NCI-H1417 (cell line): ENCODE measurements at regions not wholly inside any gene's neighbourhood (a gene's known extent, or its start where the extent isn't known, plus 50 kb on each side); places are given as distances from the start of the nearest gene placed in this dataset.

Experiments
- DNase-seq, 3 experiments: peaks; one replicate each; lab custom pipeline; 2025; lab: John Stamatoyannopoulos, UW

GRCh38 chr4:128528793-128529553 lies 241.4 kb upstream of the PGRMC2 start:
- no peak for DNase-seq

DNA sequence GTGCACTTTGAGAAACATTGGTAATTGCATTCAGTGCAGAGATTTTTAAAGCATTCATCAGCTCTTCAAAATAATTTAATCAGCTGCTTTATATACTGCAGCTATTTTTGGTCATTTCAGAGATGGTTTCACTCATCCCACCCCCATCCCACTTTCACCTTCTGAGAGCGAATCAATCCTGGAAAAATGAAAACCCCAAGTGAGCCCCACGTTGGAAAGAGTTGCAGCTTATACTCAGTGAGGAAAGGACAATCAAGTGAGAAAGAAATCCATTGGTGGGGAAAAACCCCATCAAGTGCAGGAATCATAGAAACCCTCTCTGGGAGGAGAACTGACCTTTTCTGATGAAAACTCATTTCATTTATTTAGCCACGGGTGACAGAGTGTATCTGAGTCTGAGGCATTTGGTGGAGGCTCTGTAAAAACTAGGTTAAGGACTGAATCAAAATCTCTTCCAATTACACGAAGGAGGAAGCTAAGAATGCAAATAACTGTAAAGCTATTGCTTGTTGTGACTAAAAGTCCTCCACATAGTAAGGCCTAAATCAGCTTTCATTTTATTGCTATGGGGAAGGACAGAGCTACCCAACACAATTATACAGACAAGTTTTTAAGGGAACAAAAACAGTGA lies 240.4 kb upstream of the PGRMC2 start:
- DNase-seq = no peak

DNA sequence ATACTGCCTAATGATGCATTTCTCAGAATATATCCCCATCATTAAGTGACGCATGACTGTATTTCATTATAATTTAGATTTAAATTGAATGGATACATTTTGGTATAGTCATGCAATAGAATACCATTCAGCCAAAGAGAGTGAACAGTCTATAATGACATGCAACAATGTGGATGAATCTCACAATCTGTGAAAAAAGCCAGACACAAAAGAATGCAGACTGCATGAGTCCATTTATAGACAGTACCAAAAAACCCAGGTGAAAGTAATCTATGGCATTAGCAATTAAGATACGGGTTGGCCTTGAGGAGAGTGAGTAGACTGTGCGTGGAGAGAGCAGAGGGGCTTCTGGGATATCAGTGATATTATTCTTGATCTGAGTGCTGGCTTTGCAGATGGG lies 239.7 kb upstream of the PGRMC2 start:
- no peak for DNase-seq

DNA sequence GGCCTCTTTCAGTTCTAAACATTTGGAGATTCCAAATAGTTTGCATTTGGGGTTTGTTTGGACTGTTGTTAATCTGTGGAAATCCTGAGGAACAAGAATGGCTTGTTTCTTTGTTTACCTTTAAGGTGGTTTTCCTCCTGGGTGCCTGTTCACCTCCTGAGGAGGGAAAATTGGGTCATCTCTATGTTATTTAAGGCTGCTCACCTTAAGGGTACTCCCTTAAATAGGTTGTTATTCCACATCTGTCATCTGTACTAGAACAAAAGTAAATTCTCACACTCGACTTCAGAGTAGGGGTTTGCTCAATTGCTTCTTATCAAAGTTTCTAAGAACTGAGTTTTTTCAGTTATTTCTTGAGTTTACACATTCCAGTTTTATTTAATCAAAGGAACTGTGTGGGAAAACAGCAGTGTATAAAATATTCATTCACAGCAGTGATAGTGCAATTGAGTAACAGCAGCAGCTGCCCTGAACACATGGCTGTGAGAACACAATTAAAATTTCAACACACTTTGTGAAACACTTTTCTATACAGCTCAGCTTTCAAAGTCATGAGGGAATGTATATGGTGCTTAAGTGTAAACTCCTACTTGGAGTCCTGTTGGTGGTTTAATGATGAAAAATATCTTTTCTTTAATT lies 238.5 kb upstream of the PGRMC2 start:
- peak in 1 of 3 experiments; percentile 17 for DNase-seq

GRCh38 chr4:128525387-128525786 lies 237.8 kb upstream of the PGRMC2 start:
- no peak for DNase-seq

DNA sequence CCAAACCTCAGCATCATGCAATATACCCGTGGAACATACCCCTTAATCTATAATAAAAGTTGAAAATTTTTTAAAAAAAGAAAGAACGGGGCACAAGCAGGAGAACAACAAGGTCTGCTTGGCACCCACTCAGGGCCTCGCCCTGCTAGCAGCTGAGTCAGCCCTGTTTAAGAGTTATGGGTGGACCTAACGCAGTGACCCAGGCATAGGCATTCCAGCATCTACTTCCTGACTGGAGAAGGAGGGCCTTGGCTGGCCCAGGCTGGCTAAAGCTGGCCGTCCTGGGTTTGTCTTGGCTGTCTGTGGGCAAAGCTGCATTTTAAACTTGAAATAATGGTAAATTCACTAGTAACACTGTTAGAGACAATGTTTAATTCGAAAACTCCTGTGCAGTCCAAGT lies 236.7 kb upstream of the PGRMC2 start:
- no peak for DNase-seq

GRCh38 chr4:128521648-128522111 lies 234.1 kb upstream of the PGRMC2 start:
- no peak for DNase-seq

GRCh38 chr4:128521156-128521555 lies 233.5 kb upstream of the PGRMC2 start:
- DNase-seq = no peak

- DNase-seq = no peak
Measured at GRCh38 chr4:128519163-128519830, 231.7 kb upstream of the PGRMC2 start.

GRCh38 chr4:128517739-128518510 lies 230.3 kb upstream of the PGRMC2 start:
- no peak for DNase-seq

DNA sequence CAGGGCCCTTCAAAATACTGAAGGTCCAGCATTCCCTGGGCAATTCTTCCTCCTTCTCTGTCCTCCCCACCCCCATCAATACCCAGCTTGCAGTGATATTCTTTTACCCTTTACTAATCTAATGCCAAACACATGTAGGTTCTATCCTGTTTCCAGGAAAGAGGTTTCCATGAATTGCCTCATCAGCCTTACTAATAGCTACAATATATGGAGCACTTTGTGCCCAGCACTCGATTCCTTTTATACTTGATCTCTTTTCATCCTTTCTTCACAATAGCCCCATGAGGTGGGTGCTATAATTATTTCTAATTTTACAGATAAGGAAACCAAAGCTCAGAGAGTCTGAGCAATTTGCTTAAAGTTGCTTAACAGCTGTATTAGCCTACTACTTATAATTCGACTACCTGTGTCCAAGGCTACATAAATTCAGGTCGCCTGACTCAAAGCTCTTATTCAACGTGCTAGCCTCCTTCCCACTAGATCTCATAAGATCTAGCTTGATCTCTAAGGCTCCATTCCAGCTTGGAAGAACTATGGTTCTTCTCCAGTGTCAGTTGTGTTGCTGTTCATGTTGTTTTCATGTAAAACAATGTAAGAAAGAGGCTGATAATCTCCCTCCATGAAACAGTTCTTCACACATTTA lies 229.6 kb upstream of the PGRMC2 start:
- no peak for DNase-seq

DNA sequence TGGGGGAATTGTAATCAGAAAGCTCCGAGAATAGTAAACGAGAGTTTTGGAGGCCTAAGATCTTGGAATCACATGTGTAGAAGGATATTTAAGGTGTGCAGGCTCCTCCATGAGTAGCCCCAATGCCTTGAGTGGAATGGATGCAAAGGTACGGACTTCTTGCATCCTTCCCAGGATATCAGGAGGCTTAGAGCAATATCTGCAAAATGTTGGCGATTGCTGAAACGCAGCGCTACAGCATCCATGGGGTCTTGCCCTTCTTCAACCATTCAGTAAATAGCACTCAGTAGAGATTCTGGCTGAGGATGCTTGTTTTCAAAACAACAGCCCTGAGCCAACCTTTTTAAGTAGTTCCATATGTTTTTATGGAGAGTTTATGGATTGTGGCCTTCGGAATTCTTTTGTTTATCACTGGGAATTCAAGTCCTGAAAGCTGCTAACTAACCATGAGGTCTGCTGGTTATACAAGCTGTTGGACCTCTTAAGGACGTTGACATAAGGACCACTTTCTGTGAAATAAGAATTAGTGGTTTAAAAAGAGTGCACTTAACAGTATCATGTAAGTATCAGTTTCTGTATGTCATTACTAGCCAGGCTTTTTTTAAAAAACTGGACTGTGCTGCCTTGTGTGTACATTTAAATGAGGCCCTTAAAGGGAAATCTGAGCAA lies 228.8 kb upstream of the PGRMC2 start:
- DNase-seq = peak in 2 of 3 experiments; percentile 25 to 81

DNA sequence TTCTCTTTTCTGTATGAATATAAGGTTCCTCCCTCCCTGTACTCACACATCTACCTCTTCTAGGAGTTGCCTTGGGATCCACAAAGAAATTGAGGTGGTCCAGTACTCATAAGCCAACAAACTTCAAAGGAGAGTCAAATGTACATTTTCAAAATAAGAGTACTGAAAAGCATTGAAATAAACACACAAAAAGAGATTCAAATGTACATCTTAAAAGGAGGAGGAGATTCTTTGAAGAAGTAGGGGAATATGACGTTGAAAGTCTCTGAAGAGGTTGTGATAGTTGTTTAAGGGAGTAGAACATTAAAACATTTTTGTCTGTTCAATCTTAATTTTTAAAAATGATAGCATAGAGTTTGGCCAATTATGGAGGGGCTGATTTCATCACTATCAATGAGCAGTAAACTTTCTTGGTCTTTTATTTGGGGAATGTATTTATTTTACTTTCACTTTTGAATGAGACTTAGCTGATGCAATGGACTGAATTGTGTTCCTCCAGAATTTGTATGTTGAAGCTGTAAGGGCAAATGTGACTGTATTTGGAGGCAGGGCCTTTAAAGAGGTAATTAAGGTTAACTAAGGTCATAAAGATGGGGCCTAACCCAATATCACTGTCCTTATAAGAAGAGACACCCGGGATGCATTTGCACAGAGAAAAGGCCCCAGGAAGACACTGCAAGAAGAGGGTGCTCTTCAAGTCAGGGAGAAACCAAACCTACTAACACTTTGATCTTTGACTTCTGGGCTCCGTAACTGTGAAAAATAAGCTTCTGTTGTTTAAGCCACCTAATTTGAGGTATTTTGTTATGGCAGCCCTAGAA lies 226.3 kb upstream of the PGRMC2 start:
- DNase-seq = no peak

DNA sequence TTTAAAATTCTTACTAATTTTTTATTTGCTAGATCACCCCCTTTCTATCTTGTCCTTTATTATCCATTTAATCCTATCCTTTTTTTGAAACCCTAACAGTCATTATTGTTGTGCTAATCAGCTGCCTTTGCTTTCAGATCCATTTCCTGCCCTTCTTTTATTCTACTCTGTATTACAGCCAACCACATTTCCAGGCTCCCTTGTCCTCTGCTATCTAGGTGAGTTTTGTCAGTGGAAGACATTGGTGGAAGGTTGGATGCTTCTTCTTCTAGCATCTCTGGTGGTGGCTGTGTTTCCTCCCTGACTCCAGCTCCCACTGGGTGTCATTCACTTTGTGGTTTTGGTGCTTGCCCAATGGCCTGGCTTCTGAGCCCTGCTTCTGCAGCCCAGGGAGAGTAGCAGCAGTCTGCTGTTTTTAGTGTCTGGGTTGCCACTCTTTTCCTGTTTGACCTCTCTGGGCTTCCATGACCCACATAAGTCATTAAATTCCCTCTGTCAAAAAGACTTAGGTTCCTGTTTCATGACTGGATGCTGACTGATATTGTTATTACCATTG lies 225.2 kb upstream of the PGRMC2 start:
- DNase-seq = no peak

GRCh38 chr4:128512161-128512560 lies 224.5 kb upstream of the PGRMC2 start:
- DNase-seq = no peak

- no peak for DNase-seq
Measured at GRCh38 chr4:128510850-128511249, 223.2 kb upstream of the PGRMC2 start.

DNA sequence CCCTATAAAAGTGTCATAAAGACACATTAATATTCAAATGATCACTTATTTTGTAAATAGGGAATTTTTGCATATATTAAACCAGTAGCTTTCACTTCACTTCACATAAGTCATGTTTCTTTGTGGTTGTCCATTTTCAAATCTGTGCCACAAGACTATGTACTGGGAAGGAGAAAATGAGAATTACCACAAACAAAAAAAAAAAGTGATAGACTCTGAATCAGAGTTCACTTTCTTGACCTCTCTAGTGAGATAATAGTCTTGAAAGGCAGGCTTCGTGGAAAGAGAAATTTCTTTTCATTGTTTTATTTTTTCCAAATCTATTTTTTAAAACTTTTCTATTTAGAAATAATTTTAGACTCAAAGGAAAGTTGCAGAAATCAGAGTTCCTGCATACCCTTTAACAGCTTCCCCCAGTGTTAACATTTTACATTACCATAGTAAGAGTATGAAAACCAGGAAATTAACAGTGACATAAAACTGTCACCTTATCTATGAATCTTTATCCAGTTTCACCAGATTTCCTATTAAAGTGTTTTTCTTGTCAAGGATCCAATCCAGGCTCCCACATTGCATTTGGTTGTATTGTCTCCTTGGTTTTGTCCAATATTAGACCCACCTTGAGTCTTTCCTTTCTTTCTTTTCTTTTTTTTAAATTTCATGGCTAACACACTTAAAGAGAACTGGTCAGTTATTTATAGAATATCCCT lies 215.4 kb upstream of the PGRMC2 start:
- DNase-seq = no peak

GRCh38 chr4:128501239-128501638 lies 213.6 kb upstream of the PGRMC2 start:
- DNase-seq = no peak
